ENCODE measurements at regions not wholly inside any gene's neighbourhood (a gene's known extent, or its start where the extent isn't known, plus 50 kb on each side); places are given as distances from the start of the nearest gene placed in this dataset.

DNA sequence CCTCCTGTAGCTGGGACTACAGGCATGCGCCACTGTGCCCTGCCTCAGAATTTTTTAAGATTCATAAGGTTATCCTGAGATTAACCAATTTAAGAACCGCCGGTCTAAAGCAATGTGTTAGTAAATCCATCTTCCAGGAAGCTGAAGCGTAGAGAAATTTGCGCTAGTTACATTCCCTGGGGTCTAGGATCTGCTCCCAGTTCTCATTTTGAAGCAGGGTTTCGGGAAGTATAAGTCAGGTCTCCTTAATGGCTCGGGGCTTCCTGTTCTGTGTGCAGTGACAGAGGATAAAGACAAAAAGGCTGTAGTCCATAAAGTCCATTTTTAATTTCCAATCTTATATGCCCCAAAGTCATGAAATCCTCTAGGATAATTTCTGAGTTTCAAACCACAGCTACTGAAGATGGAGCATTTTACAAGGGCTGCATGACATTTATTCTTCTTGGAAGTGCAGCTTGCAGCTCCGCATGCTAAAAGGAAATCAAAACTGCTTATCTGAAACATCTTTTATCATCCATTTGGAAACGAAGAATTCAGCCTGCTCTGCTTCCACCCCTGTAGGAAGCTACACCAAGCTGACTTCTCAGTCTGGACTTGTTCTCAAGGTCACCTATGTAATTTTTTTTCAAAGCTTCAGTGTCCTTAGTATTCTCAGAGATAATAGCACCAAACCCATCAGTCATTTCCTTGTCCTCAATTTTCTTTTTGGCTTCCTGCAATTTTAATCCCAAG lies 326.1 kb downstream of the PRL start:
- no peak overlapping the region for H3K27ac Mint-ChIP-seq
- ATAC-seq (no peak), DNase-seq (ENCODE audit: low spot score) (no peak)
- H3K4me3 Mint-ChIP-seq = no peak overlapping the region
- no peaks in the 10 kb centered on the region for H3K4me1 Mint-ChIP-seq (ENCODE audit: low read depth in 2 of 2)
- no peaks in the 10 kb centered on the region for H3K36me3 Mint-ChIP-seq
- H3K9me3 Mint-ChIP-seq = no peaks in the 10 kb centered on the region
- no peaks in the 10 kb centered on the region for H3K27me3 Mint-ChIP-seq

DNA sequence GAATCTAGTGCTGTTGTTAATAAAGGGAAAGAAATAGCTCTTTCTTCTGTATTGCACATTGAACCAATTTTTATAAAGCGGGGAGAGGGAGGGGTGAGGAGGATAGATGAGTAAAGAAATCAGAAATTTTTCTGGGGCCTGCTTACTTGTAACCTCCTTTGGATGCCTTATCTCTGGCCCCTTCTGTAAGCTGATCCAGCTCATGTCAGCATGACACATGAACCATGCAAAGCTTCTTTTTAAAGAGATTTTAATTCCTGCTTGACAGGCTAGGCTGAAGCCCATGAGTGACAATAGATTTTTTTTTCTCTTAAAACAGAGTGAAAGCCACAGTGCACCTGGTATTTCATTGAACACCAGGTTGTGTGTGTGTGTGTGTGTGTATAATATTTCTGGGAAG lies 325.3 kb downstream of the PRL start:
- H3K36me3 Mint-ChIP-seq = no peaks in the 10 kb centered on the region
- DNase-seq (ENCODE audit: low spot score) (no peak), ATAC-seq (no peak)
- no peaks in the 10 kb centered on the region for H3K4me1 Mint-ChIP-seq (ENCODE audit: low read depth in 2 of 2)
- no peak overlapping the region for H3K27ac Mint-ChIP-seq
- no peak overlapping the region for H3K4me3 Mint-ChIP-seq
- H3K9me3 Mint-ChIP-seq = no peaks in the 10 kb centered on the region
- no peaks in the 10 kb centered on the region for H3K27me3 Mint-ChIP-seq

DNA sequence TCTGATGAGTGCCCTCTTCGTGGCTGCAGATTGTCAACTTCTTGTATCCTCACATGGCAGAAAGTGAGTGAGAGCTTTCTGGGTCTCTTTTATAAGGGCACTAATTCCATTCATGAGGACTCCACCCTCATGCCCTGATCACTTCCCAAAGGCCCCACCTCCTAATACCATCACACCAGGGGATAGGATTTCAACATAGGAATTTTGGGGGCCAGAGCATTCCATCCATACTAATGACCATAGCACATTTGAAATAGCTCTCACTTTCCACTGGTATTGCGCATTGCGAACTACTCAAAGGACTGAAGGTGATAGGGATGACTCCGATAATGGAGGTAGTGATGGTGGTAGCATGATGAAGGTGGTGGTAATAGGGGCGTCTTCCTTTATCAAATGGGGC lies 324.3 kb downstream of the PRL start:
- no peaks in the 10 kb centered on the region for H3K36me3 Mint-ChIP-seq
- ATAC-seq (no peak), DNase-seq (ENCODE audit: low spot score) (no peak)
- no peaks in the 10 kb centered on the region for H3K27me3 Mint-ChIP-seq
- no peak overlapping the region for H3K27ac Mint-ChIP-seq
- H3K4me3 Mint-ChIP-seq = no peak overlapping the region
- no peaks in the 10 kb centered on the region for H3K9me3 Mint-ChIP-seq
- no peaks in the 10 kb centered on the region for H3K4me1 Mint-ChIP-seq (ENCODE audit: low read depth in 2 of 2)

- Mint-ChIP-seq H3K27ac (no peak overlapping the region), H3K36me3 (no peaks in the 10 kb centered on the region), H3K27me3 (peaks cover 0 to 6% of the 10 kb centered on the region in 2 donors), H3K4me3 (no peak overlapping the region), H3K9me3 (no peaks in the 10 kb centered on the region), H3K4me1 (ENCODE audit: low read depth in 2 of 2) (no peaks in the 10 kb centered on the region)
- no peak for ATAC-seq
- no peak for DNase-seq (ENCODE audit: low spot score)
These were observed 319.5 kb downstream of the PRL start for GRCh38 chr6:21977346-21977745.

GRCh38 chr6:21981235-21981833 lies 315.5 kb downstream of the PRL start:
- Mint-ChIP-seq H3K27ac (no peak overlapping the region), H3K4me3 (no peak overlapping the region), H3K36me3 (no peaks in the 10 kb centered on the region), H3K4me1 (ENCODE audit: low read depth in 2 of 2) (no peaks in the 10 kb centered on the region), H3K27me3 (peaks cover 0 to 6% of the 10 kb centered on the region in 2 donors), H3K9me3 (no peaks in the 10 kb centered on the region)
- ATAC-seq (no peak), DNase-seq (ENCODE audit: low spot score) (no peak)

DNA sequence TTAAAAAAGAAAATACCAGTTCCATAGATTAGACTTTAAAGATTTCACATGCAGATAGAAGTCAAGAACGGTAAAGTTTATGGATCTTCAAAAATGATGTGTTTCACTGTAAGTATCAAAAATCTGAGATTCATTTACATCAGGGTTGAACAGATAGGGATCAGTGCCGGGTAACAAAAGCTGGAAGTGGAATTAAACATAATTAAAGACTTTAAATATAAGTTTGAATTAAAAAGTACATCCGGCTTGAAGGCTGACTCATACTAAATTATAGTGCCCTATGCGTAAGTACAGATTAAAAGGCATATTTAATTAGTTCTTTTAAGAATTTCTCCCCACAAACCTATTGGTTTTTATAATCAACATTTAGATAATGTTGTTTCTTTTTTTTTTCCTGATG lies 312.7 kb downstream of the PRL start:
- Mint-ChIP-seq H3K27me3 (peaks cover 0 to 6% of the 10 kb centered on the region in 2 donors), H3K4me1 (ENCODE audit: low read depth in 2 of 2) (peaks cover 11 to 12% of the 10 kb centered on the region in 2 donors), H3K4me3 (no peak overlapping the region), H3K36me3 (no peaks in the 10 kb centered on the region), H3K9me3 (no peaks in the 10 kb centered on the region), H3K27ac (no peak overlapping the region)
- DNase-seq (ENCODE audit: low spot score) (no peak), ATAC-seq (no peak)

- Mint-ChIP-seq H3K27ac (no peak overlapping the region), H3K9me3 (no peaks in the 10 kb centered on the region), H3K36me3 (no peaks in the 10 kb centered on the region), H3K4me1 (ENCODE audit: low read depth in 2 of 2) (peaks cover 11 to 12% of the 10 kb centered on the region in 2 donors), H3K27me3 (peaks cover 0 to 6% of the 10 kb centered on the region in 2 donors), H3K4me3 (no peak overlapping the region)
- no peak for DNase-seq (ENCODE audit: low spot score)
- ATAC-seq = no peak
These were observed 312.3 kb downstream of the PRL start for GRCh38 chr6:21984561-21984960.

- DNase-seq (ENCODE audit: low spot score) (no peak), ATAC-seq (no peak)
- Mint-ChIP-seq H3K4me3 (no peak overlapping the region), H3K4me1 (ENCODE audit: low read depth in 2 of 2) (peaks cover 11 to 12% of the 10 kb centered on the region in 2 donors), H3K36me3 (no peaks in the 10 kb centered on the region), H3K9me3 (no peaks in the 10 kb centered on the region), H3K27ac (no peak overlapping the region), H3K27me3 (peaks cover 0 to 4% of the 10 kb centered on the region in 2 donors)
These were observed 310.9 kb downstream of the PRL start for GRCh38 chr6:21985904-21986303.

DNA sequence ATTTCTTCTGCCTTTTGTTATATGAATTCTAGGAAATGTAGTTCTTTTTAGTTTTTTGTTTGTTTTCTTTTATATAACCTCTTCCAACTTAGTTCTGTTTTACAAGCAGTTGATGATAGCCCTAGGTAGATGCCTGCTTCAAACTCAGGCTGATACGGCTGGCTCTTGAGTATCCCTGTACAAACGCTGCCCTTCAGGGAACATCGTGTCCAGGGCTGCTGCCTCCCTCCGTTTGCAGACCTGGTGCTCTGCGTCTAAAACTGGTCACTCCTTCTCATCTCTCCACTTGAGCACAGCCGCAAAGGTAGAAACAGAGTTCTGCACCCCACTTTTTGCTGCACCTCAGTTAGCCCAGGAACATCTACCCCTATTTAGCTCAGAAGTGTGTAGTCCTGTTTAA lies 310.1 kb downstream of the PRL start:
- DNase-seq (ENCODE audit: low spot score) (no peak), ATAC-seq (no peak)
- Mint-ChIP-seq H3K36me3 (no peaks in the 10 kb centered on the region), H3K9me3 (no peaks in the 10 kb centered on the region), H3K27me3 (no peaks in the 10 kb centered on the region), H3K27ac (peak overlapping the region in 1 of 2 donors; percentile 51), H3K4me3 (no peak overlapping the region), H3K4me1 (ENCODE audit: low read depth in 2 of 2) (peaks cover 11 to 12% of the 10 kb centered on the region in 2 donors)

DNA sequence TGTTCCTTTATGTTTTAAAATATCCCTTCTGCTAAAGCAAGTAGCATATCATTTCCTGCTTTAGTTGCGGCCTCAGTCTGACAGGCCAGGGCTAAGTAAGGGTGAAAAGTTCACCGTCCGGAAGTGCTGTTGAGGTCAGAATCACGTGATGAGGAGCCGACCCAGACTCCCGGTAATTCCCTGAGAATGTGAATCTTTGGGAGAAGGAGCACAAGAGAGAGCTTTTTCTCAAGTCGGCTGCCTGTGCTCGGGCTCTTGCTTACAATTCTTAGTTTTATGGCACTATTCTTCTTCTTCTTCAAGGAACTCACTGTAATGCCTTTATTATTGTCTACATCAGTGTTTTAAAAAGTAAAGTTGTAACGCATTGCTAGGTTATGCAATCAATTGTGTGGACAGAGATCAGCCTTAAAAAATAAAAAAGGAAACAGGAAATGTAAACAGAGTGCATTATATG lies 309.3 kb downstream of the PRL start:
- ATAC-seq (no peak), DNase-seq (ENCODE audit: low spot score) (no peak)
- H3K4me3 Mint-ChIP-seq = peak overlapping the region; percentile 3
- H3K27me3 Mint-ChIP-seq = no peaks in the 10 kb centered on the region
- H3K4me1 Mint-ChIP-seq (ENCODE audit: low read depth in 2 of 2) = peaks cover 11 to 12% of the 10 kb centered on the region in 2 donors
- no peaks in the 10 kb centered on the region for H3K9me3 Mint-ChIP-seq
- H3K36me3 Mint-ChIP-seq = no peaks in the 10 kb centered on the region
- H3K27ac Mint-ChIP-seq = peak overlapping the region in 1 of 2 donors; percentile 51

GRCh38 chr6:21990577-21990976 lies 306.3 kb downstream of the PRL start:
- H3K36me3 Mint-ChIP-seq = no peaks in the 10 kb centered on the region
- H3K4me1 Mint-ChIP-seq (ENCODE audit: low read depth in 2 of 2) = peaks cover 12 to 16% of the 10 kb centered on the region in 2 donors
- DNase-seq (ENCODE audit: low spot score) (no peak), ATAC-seq (no peak)
- H3K27ac Mint-ChIP-seq = no peak overlapping the region
- H3K27me3 Mint-ChIP-seq = peaks cover 0 to 10% of the 10 kb centered on the region in 2 donors
- no peaks in the 10 kb centered on the region for H3K9me3 Mint-ChIP-seq
- H3K4me3 Mint-ChIP-seq = no peak overlapping the region

DNA sequence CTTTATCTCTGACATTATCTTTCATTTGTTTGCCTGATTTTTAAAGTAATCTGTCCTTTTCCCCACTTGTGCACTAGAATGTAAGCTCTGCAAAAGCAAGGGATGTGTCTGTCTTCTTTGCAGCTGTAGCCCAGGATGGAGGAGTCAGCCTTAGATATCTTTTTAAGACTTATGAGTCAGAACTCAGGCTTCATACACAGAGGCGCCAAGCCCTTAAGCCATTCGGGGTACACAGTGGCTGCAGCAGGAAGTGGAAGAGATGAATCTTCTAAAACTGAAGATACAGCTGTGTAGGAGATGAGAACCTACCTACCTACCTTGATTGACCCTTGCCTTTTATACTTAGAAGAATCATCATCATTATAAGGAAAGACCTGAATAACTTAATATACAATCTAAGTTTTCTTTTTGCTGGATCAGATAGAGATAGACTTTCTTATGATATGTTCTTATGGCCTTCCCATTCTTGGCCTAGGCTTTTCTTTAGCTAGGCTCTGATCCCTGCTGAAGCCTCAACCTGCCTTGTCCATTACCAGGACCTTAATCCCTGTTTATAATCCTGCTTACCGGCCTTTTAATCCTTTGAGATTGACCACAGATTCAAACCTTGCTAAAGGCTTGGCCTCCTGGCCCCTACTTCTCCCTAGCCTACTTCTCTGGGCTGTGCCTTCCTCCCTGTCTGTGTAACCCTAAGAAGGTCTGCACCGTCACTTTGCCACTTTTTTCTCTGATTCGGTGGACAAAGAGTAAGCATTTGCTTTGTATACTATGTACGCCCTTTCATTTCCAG lies 304.5 kb downstream of the PRL start:
- H3K9me3 Mint-ChIP-seq = no peaks in the 10 kb centered on the region
- peaks cover 0 to 10% of the 10 kb centered on the region in 2 donors for H3K27me3 Mint-ChIP-seq
- ATAC-seq (no peak), DNase-seq (ENCODE audit: low spot score) (no peak)
- H3K27ac Mint-ChIP-seq = no peak overlapping the region
- H3K4me3 Mint-ChIP-seq = no peak overlapping the region
- H3K36me3 Mint-ChIP-seq = no peaks in the 10 kb centered on the region
- H3K4me1 Mint-ChIP-seq (ENCODE audit: low read depth in 2 of 2) = peaks cover 8 to 9% of the 10 kb centered on the region in 2 donors

- H3K4me1 Mint-ChIP-seq (ENCODE audit: low read depth in 2 of 2) = peaks cover 0 to 5% of the 10 kb centered on the region in 2 donors
- H3K9me3 Mint-ChIP-seq = no peaks in the 10 kb centered on the region
- peaks cover 0 to 10% of the 10 kb centered on the region in 2 donors for H3K27me3 Mint-ChIP-seq
- no peak for ATAC-seq
- DNase-seq (ENCODE audit: low spot score) = no peak
- H3K4me3 Mint-ChIP-seq = no peak overlapping the region
- no peak overlapping the region for H3K27ac Mint-ChIP-seq
- no peaks in the 10 kb centered on the region for H3K36me3 Mint-ChIP-seq
These were observed 303.0 kb downstream of the PRL start for GRCh38 chr6:21993841-21994240.

DNA sequence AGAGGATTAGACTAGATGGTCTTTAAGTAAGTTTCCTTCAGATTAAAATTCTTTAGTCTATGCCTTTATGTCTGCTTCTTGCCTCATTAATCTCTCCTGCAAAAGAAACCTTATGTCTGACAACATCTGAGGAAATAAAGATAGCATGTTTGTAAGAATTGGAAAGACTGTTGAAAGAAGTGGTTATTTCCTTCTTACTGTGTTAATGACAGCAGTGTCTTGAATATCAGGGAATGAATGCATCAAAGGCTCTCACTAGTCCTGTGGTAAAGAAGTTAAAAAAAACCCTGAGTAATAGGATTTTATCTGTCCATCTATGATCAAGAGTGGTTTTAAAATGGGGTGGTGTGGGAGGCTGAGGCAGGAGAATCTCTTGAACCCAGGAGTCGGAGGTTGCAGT lies 302.0 kb downstream of the PRL start:
- DNase-seq (ENCODE audit: low spot score) = no peak
- H3K36me3 Mint-ChIP-seq = no peaks in the 10 kb centered on the region

More for the DNA sequence above, 302.0 kb downstream of the PRL start:
- Mint-ChIP-seq H3K27ac (no peak overlapping the region), H3K4me3 (no peak overlapping the region), H3K27me3 (peaks cover 0 to 10% of the 10 kb centered on the region in 2 donors), H3K9me3 (no peaks in the 10 kb centered on the region), H3K4me1 (ENCODE audit: low read depth in 2 of 2) (peaks cover 0 to 5% of the 10 kb centered on the region in 2 donors)
- ATAC-seq = no peak

Measured in natural killer cell treated with Interleukin-12 subunit alpha and Interleukin-12 subunit beta and Interleukin-15 and Interleukin-18, amount 100 ng/mL, for 72 hours (primary cell).